Activated CD4-positive, alpha-beta T cell treated with anti-CD3 and anti-CD28 coated beads, Interleukin-2, Interleukin-4, amounts not matched to agents 100 ng/mL and 50 ng/mL, durations not matched to agents 16 hours and 8 hours (primary cell): ENCODE measurements at regions not wholly inside any gene's neighbourhood (a gene's known extent, or its start where the extent isn't known, plus 50 kb on each side); places are given as distances from the start of the nearest gene placed in this dataset.
"Not testable (repeated sequence)": the region's sequence is repeated elsewhere in the genome, so short reads cannot be mapped to it uniquely, and the experiment has no call there.

Experiments used
- DNase-seq: peaks from one replicate; pipeline ENCODE4 v3.0.0-alpha.2; 2020; ENCODE audit warnings: low spot score

DNA sequence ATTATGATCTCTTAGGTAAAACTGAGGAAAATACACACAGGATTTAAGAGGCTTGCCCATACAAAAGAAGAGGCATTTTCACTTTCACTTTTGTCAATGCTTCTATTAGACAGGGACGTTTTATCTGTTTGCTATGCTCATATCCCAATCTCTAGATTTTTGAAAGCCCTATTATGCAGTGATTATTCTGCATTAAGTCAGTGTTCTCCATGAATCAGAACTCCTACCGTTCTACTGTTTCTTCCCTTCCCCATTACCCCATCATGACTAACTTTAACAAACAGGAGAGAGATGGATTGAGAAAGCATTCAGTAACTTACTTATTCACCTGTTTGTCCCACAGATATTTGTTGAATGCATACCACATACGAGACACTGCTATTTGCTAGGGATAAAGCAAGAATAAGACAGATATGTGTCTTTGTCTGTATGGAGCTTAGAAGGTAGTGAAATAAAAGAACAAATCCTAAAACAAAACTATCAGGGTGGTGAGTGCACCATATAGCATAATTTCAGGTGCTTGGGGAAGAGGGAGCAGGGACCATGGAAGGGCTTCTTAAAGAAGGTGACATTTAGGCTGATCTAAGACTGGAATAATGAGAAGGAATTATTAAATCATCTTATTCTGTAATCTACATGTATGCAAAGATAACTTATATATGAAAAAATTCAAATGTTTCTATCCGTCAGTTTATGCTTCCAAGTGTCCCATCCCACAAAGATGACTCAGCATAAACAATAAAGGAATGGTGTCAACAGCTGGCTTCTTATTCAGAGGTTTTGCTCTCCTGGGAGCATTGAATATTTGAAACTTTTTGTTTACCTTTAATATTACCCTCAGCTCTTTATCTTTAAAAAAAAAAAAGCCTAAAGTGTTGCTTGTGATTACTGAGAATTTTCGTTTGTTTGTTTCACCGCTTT lies 328.1 kb downstream of the HINT1 start:
- no peak for DNase-seq

DNA sequence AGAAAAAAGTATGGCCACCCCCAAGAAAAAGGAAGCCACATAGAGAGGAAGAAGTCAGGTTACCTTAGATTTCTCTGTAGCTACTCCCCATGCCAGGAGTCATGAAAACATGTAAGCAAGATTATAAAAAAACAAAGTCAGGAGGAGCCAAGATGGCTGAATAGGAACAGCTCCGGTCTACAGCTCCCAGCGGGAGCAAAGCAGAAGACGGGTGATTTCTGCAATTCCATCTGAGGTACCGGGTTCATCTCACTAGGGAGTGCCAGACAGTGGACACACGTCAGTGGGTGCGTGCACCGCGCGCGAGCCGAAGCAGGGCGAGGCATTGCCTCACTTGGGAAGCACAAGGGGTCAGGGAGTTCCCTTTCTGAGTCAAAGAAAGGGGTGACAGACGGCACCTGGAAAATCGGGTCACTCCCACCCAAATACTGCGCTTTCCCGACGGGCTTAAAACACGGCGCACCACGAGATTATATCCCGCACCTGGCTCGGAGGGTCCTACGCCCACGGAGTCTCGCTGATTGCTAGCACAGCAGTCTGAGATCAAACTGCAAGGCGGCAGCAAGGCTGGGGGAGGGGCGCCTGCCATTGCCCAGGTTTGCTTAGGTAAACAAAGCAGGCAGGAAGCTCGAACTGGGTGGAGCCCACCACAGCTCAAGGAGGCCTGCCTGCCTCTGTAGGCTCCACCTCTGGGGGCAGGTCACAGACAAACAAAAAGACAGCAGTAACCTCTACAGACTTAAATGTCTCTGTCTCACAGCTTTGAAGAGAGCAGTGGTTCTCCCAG lies 347.3 kb downstream of the HINT1 start:
- not testable (repeated sequence) for DNase-seq

DNA sequence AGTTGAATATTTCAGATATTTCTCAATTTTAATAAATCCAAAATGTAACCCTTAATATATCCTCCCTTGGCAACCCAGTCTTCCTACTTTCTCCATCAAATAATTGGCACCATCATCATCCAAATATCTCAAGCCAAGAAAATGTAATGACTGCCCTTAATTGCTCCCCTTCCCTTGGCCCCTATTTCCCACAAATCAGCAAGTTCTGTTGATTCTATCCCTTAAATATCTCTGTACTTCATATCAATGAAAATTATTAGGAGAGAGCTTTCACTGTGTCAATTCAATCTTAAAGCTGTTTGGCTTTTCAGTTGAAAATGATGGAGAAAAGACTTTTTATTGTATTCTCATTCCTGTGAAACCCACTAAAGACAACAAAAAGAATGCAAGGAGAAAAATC lies 349.8 kb downstream of the HINT1 start:
- DNase-seq: no peak

- no peak for DNase-seq
These were observed 356.4 kb downstream of the HINT1 start for GRCh38 chr5:130808691-130809090.

DNA sequence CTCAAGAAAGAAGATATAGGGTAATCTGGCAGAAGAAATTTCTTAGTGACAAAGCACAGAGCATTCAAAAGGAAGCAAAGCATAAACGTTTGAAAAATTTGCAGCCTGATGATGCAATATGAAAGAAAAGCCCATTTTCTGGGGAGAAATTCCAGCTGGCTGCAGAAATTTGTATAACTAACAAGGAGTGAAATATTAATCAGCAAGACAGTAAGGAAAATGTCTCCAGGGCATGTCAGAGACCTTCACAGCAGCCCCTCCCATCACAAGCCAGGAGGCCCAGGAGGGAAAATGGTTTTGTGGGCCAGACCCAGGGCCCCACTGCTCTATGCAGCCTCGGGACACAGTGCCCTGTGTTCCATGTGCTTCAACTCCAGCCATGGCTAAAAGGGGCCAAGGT lies 359.4 kb downstream of the HINT1 start:
- no peak for DNase-seq

GRCh38 chr5:130805036-130805435 lies 360.0 kb downstream of the HINT1 start:
- DNase-seq: no peak

- no peak for DNase-seq
These were observed 363.1 kb downstream of the HINT1 start for GRCh38 chr5:130801963-130802362.

GRCh38 chr5:130799015-130799414 lies 366.0 kb downstream of the HINT1 start:
- no peak for DNase-seq

DNA sequence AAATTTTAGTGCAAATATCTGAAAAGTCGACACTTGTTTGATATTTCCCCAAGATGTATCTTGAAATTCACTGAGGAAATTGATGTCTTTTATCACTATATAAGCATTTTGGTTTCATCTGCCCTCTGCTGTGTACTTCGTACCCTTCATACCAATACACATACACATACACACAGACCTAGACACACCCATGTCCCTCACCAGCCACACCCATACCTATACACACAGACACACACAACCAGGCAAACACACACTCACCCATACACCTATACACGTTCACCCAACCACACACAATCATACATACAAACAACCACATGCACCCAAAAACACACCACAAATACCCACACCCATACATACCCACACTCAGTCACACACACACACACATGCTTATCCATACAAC lies 367.8 kb downstream of the HINT1 start:
- no peak for DNase-seq

DNA sequence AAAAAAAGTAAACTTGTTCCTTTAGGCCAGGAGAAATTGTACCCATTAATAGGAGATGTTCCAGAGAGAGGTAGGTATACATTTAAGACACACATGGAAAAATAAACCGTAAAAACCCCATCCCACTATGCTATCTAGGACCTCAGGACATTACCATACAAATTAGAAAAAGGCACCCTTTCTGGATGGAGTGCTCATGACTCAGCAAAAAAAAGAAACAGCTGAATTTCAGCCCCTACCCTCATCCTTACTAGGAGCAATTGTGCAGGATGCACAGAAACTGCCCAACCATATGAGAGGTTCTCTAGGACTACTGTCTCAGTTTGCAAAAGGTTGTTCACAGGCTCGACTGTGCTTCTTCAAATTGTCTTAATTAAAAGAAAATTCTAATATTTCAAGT lies 368.2 kb downstream of the HINT1 start:
- DNase-seq: no peak

GRCh38 chr5:130796032-130796431 lies 369.0 kb downstream of the HINT1 start:
- DNase-seq: no peak

DNA sequence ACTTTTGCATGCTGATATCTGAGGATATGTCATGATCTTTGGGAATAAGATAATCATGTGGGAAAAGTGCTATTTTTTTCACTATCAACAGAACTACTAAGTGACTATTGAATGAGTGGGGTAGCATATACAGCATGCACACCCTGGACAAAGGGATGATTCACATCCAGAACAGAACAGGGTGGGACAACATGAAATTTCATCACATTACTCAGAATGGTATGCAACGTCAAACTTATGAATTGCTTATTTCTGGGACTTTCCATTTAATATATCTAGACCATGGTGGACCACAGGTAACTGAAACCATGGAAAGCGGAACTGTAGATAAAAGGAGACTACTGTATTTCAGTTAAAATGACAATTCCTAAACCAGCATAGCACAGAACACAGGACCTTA lies 370.0 kb downstream of the HINT1 start:
- no peak for DNase-seq

DNA sequence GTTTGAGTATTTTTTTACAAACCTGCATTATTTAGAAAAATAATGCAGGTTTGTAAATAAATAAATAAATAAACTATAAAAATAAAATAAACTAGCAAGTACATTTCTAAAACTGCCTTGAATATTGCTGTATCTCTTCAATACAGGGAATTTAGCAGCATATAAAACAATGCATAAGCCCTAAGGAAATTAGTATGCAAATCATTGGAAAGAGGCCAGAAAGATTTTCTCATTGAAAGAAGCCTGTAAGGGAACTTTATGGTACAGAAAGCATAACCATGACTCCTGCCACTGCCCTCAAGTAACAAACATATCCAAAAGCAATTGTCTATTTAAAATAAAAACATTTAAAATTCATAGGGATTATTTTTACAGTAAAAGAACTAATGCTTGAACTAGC lies 387.3 kb downstream of the HINT1 start:
- DNase-seq: no peak

GRCh38 chr5:130773813-130774212 lies 391.2 kb downstream of the HINT1 start:
- no peak for DNase-seq

DNA sequence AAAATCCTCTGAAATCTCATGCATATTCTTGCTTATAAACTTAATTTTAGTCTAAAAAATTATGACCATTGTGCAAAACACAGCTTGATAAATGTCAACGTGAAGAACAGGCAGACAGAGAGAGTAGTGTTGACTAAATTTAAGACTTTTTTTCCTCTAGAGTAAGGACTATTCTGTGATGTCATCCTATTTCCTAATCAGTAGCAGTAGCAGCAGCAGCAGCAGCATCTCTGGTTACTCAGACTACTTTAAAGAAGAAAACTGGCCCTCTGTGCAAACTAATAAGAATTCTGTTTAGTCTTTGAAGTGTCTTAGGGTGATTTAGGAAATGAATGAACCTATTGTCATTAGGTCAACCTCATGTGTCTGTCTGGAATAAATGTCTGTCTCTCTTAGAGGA lies 403.0 kb downstream of the HINT1 start:
- no peak for DNase-seq

GRCh38 chr5:130759061-130759460 lies 406.0 kb downstream of the HINT1 start:
- no peak for DNase-seq

GRCh38 chr5:130747556-130747955 lies 417.5 kb downstream of the HINT1 start:
- DNase-seq: no peak

DNA sequence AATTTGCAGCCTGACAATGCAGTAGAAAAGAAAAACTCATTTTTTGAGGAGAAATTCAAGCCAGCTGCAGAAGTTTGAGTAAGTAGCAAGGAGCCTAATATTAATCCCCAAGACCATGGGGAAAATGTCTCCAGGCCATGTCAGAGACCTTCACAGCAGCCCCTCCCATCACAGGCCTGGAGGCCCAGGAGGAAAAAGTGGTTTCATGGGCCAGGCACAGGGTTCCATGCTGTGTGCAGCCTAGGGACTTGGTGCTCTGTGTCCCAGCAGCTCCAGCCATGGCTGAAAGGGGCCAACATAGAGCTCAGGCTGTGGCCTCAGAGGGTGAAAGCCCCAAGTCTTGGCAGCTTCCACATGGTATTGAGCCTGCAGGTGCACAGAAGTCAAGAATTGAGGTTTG lies 418.4 kb downstream of the HINT1 start:
- DNase-seq: not testable (repeated sequence)

DNA sequence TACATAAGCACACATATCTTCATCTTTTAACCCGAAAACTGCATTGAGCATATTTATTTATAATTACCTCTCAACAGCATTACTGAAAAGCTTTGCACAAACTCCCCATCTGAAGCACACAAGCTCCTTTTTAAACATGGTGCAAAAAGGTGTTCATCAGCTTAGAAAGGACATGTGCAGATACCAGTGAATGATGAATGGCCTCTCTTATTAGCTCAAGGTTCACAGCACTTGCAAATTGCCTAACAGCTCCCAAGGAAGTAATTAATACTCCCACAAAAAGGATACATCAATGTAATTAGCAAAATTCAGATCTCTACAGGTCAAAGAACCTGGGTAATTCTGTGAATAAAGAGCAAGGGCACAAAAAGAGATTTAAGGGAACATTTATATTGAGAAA lies 422.0 kb downstream of the HINT1 start:
- no peak for DNase-seq

- no peak for DNase-seq
These were observed 424.9 kb downstream of the HINT1 start for GRCh38 chr5:130740047-130740569.

- no peak for DNase-seq
These were observed 433.2 kb downstream of the HINT1 start for GRCh38 chr5:130731839-130732238.

DNA sequence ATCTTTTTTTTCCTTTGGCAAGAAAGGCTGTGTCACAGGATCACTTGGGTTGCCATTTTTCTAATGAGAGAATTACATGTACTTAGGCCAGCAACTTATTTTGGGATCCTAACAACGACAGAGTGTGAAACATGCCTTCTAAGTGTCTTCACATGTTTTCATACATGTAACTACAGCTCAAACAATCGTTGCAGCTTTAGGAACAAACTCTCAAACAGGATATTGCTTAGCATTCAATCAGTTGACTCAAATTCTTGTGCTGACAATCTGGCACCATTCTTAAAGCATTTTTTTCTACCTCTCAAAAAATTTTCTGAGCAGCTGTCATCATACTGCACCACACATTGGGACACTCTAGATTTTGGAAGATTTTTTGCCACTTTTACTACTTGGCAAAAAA lies 435.5 kb downstream of the HINT1 start:
- no peak for DNase-seq

- DNase-seq: no peak
These were observed 437.2 kb downstream of the HINT1 start for GRCh38 chr5:130727830-130728229.
